Stimulated activated naive CD8-positive, alpha-beta T cell treated with anti-CD3 and anti-CD28 coated beads, Interleukin-15, Interleukin-2, amounts not matched to agents 100 U/mL and 50 U/mL, for 24 hours (primary cell): ENCODE measurements at regions not wholly inside any gene's neighbourhood (a gene's known extent, or its start where the extent isn't known, plus 50 kb on each side); places are given as distances from the start of the nearest gene placed in this dataset.
A peak's percentile ranks its signal among the peaks of the same experiment; 100 is the strongest.

ENCODE experiments used
- ATAC-seq: fragments of 150-1000 bp; cut with Tn5 transposase; one replicate; pipeline ENCODE4 v1.10.0; 2021
- DNase-seq: peaks from one replicate; pipeline ENCODE4 v3.0.0; 2021

GRCh38 chr11:95302211-95302610, 71.2 kb upstream of the SESN3 start:
- ATAC-seq (no peak), DNase-seq (no peak)

GRCh38 chr11:95301474-95301873, 70.5 kb upstream of the SESN3 start:
- ATAC-seq, result no peak

GRCh38 chr11:95299078-95299679, 68.2 kb upstream of the SESN3 start:
- peak; percentile 10 for ATAC-seq
- no peak for DNase-seq

More at GRCh38 chr11:95301474-95301873, 70.5 kb upstream of the SESN3 start:
- DNase-seq, result no peak

DNA sequence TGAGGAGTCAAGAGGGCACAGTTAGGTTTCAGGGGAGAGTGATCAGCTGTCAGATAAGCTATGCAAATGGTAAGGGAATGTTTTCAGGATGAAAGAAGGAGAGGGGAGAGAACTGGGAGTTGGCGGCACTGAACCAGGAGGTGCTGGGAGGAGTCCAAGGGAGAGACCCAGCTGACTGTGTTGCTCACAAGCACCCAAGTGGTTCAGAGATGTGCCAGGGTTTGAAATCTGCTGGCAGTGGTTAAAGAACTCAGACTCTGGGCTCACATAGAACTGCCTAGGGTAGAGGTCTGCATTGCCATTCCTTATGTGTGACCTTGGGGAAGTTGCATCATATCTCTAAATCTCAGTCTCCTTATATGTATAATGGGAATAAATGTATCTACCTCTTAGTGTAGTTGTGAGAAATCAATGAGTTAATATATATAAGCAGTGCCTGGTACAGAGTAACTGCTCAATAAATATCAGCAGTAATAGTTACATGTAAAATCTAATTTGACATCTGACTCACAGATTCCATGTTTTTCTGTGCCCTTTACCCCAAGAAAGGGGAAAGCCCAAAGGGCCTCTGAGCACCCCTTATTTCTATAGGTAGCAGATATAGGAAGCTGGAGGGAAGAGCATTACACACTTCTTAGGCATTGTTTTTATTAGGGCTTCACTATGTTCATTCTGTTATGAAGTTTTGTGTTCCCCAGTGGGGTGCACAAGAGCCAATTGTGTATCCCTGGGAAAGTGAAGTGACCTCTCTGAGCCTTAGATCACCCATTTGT, 66.9 kb upstream of the SESN3 start:
- peak; percentile 59 for ATAC-seq
- no peak for DNase-seq

DNA sequence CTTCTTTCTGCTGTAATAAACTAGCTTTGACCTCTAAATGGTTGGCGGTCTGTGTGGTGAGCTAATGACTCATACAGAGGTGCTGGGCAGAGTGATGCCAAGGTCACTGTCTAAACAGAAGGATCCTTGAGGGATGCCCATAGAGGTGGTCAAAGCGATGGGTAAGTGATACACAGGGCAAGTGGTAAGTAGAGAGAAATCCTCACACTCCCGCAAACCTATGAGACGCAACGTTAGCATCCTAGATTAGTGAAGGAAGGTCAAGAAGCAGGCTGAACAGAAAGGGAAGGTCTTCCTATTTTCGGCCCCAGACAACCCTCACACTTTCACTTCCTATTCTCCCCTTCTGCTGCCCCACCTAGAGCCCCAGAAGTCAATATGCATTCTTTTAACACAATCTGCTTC, 65.6 kb upstream of the SESN3 start:
- no peak for ATAC-seq
- no peak for DNase-seq

- ATAC-seq (no peak), DNase-seq (no peak)
Observed at GRCh38 chr11:95296165-95296564, 65.2 kb upstream of the SESN3 start.

GRCh38 chr11:95295382-95296149, 64.6 kb upstream of the SESN3 start:
- ATAC-seq (no peak), DNase-seq (no peak)

DNA sequence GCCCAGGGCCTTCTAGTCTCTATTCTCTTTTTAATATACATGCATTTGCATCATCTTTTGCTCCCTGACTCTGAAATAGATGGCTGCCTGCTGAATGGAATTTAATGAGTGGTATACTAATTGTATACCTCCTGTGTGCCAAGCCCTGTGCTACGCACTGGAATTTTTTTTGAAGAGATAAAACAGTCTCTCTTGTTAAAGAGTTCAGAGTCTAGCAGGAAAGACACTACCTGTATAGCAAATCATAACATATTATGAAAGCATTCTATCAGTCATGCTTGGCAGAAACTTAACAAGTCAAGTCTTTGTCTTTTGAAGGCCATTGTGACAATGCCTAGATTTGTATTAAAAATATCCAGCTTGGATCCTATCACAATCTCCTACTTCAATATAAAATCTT, 63.7 kb upstream of the SESN3 start:
- no peak for DNase-seq
- ATAC-seq, result no peak

- ATAC-seq (no peak), DNase-seq (no peak)
Observed at GRCh38 chr11:95293116-95293515, 62.1 kb upstream of the SESN3 start.

DNA sequence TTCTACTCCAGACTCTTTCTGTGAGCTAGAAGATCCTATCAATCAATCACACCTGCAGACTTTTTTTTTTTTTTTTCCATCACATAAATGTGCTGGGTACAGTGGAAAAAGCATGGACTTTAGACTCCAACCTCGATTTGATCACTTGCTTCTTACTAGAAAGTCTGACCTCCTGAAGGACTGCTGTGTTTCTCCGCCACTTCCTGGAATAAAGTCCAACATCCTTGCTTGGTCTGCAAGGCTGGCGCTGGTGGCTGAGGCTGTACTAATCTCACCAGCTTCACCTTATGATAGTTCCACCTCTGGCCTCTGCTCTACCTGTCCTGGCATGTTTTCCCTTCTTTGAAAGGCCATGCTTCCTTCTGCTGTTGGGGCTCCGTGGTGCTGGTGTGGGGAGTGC, 60.9 kb upstream of the SESN3 start:
- no peak for ATAC-seq
- no peak for DNase-seq

GRCh38 chr11:95289378-95290101, 58.5 kb upstream of the SESN3 start:
- ATAC-seq (no peak), DNase-seq (no peak)

DNA sequence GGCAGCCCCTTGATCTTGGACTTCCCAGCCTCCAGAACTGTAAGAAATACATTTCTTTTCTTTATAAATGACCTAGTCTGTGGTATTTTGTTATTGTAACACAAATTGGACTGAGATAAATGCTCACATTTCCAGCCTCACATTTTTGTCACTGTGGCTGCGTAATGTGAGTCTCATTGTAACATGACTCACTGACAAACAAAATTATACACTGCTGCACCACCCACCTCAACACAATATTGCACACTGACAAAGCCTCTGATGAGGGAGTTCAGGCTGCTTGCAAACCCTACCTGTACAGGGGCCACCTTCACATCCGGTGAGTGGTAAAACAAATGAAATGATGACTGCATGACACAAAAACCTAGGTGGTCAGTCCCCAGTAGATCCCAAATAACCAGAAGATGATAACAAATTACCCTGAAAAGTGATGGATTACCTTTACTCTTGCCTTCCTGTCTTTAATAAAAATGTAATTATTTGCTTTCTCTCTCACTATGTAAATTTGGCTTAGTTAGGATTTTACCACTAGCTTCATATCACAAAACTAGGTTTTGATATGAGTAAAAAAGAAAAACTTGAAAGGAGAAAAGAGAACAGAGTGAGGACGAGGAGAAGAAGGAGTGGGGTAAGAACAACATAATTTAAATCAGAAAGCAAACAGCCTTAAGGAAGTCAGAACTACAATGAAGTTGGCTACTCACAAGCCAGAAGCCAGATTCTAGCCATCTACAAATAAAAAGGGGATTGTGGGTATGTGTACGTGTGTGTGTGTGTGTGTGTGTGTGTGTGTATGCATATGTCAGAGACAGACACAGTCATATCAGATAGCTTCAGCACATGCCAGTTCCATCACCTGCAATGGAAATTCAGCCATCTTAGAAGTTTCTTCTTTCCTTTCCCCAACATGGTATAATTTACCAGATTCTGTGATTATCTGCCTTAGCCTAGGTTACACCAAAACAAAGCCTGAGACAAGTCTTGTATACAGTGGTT, 53.4 kb upstream of the SESN3 start:
- DNase-seq (no peak), ATAC-seq (no peak)

DNA sequence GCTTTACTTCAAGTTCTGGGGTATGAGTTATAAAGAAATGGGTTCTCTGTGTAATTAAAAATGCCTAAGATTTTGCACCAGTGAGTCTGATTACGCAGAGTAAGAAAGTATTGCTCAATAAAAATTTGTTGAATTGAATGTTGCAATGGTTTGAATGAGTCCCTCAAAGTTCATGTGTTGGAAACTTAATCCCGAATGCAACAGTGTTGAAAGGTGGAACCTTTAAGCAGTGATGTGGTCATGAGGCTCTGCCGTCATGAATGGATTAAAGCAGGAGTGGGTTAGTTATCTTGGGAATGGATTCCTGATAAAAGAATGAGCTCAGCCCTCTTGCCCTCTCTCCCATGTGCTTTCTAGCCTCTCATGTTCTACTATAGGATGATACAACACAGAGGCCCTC, 52.6 kb upstream of the SESN3 start:
- DNase-seq, result no peak
- ATAC-seq, result no peak

- ATAC-seq (no peak), DNase-seq (no peak)
Observed at GRCh38 chr11:95283146-95283545, 52.1 kb upstream of the SESN3 start.

GRCh38 chr11:95282291-95282751, 51.3 kb upstream of the SESN3 start:
- ATAC-seq (no peak), DNase-seq (no peak)
